RKO (cell line): ENCODE measurements at regions not wholly inside any gene's neighbourhood (a gene's known extent, or its start where the extent isn't known, plus 50 kb on each side); places are given as distances from the start of the nearest gene placed in this dataset.

Source experiments
- DNase-seq: peaks from one replicate; pipeline ENCODE4 v3.0.0-alpha.2; 2016; ENCODE audit warnings: low spot score

DNA sequence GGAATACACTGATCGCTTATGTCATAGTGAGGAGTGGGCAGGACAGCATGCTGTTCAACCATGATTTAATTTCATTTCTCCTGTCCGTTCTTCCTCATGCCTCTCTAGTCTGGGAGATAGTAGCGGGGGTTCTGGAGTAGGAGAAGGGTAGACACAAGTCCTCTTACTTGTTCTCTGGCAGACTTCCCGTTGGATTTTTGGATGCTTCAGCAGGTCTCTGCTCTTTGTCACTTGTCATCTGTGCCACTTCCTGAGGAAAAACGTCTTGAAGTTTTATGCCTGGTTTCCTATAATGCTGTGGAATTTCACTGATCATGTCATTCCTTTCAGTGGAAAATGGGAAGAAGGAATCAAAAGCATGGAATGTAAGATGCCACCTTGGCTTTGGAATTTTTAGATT, 154.7 kb downstream of the GATB start:
- DNase-seq, result no peak

GRCh38 chr4:151610229-151610628, 150.6 kb downstream of the GATB start:
- no peak for DNase-seq

DNA sequence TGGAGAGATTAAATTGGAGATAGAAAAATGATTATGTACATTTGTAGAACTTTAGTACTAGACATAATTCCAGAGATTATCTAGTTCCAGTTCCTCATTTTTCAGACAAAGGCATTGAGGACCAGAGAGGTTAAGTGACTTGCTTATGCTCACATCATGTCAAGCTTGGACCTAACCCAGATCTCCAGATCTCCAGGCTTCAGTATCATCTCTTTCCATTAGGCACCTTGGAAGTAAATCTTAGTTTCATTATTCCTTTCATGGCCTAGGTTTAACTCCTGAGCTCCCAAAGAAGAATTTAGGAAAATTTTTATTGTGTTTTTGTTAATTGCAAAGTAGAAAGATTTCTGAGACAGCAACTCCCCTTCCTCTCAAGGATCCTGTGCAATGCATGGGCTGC, 148.8 kb downstream of the GATB start:
- no peak for DNase-seq

DNA sequence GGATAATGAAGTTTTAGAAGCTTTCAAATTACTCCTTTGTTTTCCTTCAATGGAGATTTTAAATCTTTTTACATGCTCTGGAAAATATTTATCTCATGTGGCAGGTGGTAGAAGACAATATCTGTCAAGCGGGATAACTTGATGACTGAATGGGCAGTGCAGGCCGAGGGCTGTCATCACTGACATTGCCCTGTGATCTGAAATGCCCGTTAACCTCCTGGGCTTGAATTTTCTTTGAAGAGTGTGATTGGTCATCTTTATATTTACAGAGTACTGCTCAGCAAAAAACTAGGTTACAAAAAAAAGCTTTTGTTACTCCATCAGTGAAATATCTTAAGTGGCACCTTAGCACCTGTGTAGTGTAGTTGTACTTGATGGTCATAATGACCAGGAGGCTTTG, 147.5 kb downstream of the GATB start:
- DNase-seq, result no peak

DNA sequence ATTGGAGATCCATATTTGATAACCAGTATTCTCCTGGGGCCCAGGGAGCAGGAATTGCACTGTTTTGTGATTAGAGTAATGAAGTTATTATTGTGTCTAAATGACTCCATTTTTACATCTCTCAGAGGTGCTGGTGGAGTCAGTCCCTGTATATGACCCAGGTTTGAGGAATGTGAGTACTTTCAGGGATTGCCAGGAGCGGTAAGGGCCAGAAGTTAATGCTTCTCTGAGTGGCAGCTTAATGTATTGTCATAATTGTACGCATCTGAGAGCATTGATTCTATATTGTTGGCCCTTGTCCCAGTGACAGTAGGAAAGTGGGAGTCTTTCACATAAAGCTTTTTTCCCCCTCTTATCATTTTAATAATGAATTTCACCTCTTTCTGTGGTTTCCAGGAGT, 146.2 kb downstream of the GATB start:
- no peak for DNase-seq

GRCh38 chr4:151618858-151619257, 141.9 kb downstream of the GATB start:
- DNase-seq, result no peak

DNA sequence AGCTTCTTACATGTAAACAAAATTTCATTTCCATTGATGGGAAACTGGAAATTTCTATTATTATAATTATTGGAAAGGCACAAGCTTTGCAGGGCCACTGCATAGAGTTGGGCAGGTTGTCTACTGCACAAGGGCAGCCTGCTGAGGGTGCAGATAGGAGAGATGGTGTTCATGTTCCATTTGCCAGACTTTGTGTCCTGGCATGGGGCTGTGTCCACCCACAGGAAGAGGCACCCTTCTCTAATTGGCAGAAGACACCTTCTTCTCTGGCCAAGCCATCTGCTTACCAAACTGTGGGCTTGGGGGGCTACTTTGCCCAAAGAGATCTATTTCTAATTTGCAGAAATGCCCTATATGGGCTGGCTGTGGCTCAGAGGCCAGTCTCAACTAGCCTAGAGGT, 140.7 kb downstream of the GATB start:
- DNase-seq, result no peak
